ENCODE measurements at regions not wholly inside any gene's neighbourhood (a gene's known extent, or its start where the extent isn't known, plus 50 kb on each side); places are given as distances from the start of the nearest gene placed in this dataset.

- Histone ChIP-seq H2BK120ac (ENCODE audit: low read depth, low read length, poor library complexity, severe bottlenecking) (no peak overlapping the region), H2BK12ac (ENCODE audit: insufficient read length, low read depth, low read length) (no peak overlapping the region), H3K14ac (ENCODE audit: insufficient read depth, low read length) (no peak overlapping the region), H3K4me1 (ENCODE audit: insufficient read depth, low read length) (no peaks in the 10 kb centered on the region; the same call in 1 of the 2 replicates), H3K23me2 (ENCODE audit: insufficient read length, low read depth, low read length, poor library complexity, severe bottlenecking) (no peaks in the 10 kb centered on the region), H3K56ac (ENCODE audit: insufficient read length, low read depth, low read length) (no peak overlapping the region), H3K79me2 (ENCODE audit: insufficient read depth, low read length) (no peaks in the 10 kb centered on the region), H4K20me1 (ENCODE audit: control insufficient read depth, insufficient read depth, insufficient read length) (no peaks in the 10 kb centered on the region), H3K18ac (ENCODE audit: insufficient read length, low read depth, low read length) (no peak overlapping the region), H2BK15ac (ENCODE audit: low read depth, low read length) (no peak overlapping the region), H3K27me3 (ENCODE audit: insufficient read depth, low read length) (no peaks in the 10 kb centered on the region), H3K9me3 (ENCODE audit: control insufficient read depth, low read depth, low read length) (no peaks in the 10 kb centered on the region), H3T11ph (ENCODE audit: low read length) (no peak overlapping the region), H2AFZ (ENCODE audit: low read length) (no peak overlapping the region), H3K9ac (ENCODE audit: extremely low read depth, insufficient read length, low read length) (no peak overlapping the region), H3K4ac (ENCODE audit: low read depth, low read length) (no peak overlapping the region), H4K8ac (replicated peaks; ENCODE audit: insufficient read length, low read depth, low read length) (no peak overlapping the region), H4K91ac (ENCODE audit: insufficient read length, low read depth, low read length) (no peak overlapping the region), H2BK5ac (ENCODE audit: insufficient read length, low read length) (no peak overlapping the region), H3K4me2 (ENCODE audit: insufficient read depth, insufficient read length, low read length) (no peak overlapping the region), H3K23ac (ENCODE audit: insufficient read length, low read depth, low read length) (no peak overlapping the region), H2AK5ac (ENCODE audit: insufficient read length, low read length) (no peak overlapping the region), H3K27ac (ENCODE audit: insufficient read length, low read depth, low read length) (no peak overlapping the region), H2BK20ac (ENCODE audit: low read depth, low read length, poor library complexity, severe bottlenecking) (no peak overlapping the region), H3K79me1 (ENCODE audit: insufficient read depth, low read depth, low read length, poor library complexity, severe bottlenecking) (no peaks in the 10 kb centered on the region), H4K5ac (ENCODE audit: insufficient read length, low read depth, low read length) (no peak overlapping the region)
- no peak overlapping the region for H3K4me3 Mint-ChIP-seq
- H3K27ac Mint-ChIP-seq = no peak overlapping the region
- peak; percentile 50; the same call in 2 of the 3 replicates for TF ChIP-seq CTCF (conservative IDR thresholded peaks at IDR 0.05)
- WGBS (ENCODE audit: extremely low coverage, insufficient read length, low lambda C conversion rate) = no CpG with 5 or more reads among the region's 3 CpGs
- peaks cover 10 to 12% of the 10 kb centered on the region in 2 experiments for H3K4me1 Mint-ChIP-seq
- DNase-seq = peak; percentile 45
- no peaks in the 10 kb centered on the region for H3K9me3 Mint-ChIP-seq
- no peaks in the 10 kb centered on the region for H3K36me3 Mint-ChIP-seq (ENCODE audit: insufficient read depth in 1 of 3, low read depth in 3 of 3)
- H3K27me3 Mint-ChIP-seq (ENCODE audit: low read depth) = no peaks in the 10 kb centered on the region
These were observed 113.2 kb upstream of the TJP1 start for GRCh38 chr15:29935296-29936004.
